Occipital lobe (tissue), 1 donor: ENCODE measurements at regions not wholly inside any gene's neighbourhood (a gene's known extent, or its start where the extent isn't known, plus 50 kb on each side); places are given as distances from the start of the nearest gene placed in this dataset.

Experiments
- DNase-seq: peaks from one replicate; lab custom pipeline; 2025; lab: John Stamatoyannopoulos, UW

DNA sequence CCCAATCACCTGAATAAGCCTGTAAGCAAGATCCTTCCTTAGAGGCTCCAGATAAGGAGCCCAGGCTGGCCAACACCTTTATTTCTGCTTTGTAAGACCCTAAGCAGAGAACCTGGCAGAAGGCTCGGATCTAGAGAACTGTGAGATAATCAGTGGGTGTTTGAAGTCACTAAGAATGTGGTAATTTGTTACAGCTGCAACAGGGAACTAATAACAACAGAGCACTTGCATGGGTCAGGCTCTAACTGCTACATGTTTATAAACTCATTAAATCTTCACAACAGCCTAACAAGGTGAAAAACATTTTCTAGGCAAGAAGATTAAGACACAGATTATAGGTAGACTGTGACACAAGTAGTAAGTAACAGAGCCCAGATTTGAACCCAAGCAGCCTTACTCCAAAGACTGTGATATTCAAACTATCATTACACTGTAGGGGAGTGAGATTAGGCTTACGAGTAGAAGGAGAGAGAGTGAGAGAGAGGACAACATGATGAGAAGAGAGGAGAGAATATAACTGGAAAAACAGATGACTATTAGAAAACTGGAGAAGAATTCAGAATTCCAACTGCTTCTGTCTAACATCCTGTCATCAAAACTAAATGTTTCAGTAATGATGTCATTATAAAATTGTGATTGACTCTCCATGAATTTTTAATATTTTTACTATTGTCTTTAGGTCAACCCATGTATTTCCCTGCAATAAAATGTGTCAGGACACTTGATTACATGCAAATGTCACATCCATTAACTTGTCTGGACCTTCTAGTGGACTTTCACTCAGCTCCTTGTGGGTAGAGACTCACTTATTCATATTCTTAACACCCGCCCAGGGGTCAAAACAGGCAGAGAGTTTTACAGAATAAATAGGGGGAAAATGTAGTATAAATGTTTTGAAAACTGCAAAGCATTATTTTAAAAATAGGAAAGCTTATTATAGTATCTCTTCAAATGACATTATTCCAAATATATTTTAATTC, 290.9 kb upstream of the RGMB start:
- no peak for DNase-seq

DNA sequence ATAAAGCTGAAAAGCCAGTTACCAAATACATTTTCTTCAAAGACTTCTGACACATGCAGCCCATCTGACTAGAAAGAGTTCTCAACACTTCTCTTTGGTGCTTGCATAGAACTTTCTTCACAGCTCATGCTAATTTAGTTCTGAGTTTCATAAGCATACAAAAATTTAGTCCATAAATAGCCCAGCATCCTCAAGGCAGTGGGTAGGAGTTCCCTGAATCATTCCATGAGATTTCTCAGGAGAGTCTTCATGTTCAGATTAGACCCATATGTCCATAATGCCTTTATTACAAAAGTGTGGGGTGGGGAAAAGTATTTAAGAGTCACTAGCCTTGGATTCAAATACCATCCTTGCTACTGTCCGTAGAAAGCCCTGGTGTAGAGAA, 290.2 kb upstream of the RGMB start:
- DNase-seq, result no peak

DNA sequence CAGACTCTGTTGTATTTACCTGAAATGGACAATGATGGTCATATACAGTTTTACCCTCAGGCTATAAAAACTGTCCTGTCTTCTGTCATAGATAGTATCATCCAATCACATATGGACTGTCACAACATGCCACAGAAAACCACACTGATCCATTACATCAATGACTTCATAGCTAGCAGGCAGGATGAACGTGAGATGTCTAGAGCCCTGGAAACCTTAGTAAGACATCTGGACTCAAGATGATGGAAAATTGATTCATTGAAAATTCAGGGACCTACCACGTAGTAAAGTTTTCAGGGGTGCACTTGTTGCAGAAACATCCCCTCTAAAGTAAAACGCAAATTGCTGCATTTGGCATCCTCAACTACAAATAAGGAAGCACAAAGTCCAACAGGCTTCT, 284.4 kb upstream of the RGMB start:
- no peak for DNase-seq

DNA sequence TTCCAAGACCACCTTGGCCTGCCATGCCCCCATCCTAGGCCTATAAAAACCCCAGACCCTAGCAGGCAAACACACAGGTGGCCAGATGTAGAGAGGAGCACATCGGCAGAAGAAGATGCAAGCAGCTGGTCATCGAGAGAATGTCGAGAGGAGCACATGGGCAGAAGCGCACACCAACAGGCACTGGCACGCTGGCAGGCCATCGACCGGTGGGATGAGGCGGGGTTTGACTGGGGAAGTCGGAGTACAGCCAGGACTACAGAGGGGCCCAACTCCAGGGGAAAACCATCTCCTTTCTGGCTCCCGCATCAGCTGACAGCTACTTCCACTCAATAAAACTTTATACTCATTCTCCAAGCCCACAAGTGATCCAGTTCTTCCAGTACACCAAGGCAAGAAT, 283.1 kb upstream of the RGMB start:
- DNase-seq, result no peak

DNA sequence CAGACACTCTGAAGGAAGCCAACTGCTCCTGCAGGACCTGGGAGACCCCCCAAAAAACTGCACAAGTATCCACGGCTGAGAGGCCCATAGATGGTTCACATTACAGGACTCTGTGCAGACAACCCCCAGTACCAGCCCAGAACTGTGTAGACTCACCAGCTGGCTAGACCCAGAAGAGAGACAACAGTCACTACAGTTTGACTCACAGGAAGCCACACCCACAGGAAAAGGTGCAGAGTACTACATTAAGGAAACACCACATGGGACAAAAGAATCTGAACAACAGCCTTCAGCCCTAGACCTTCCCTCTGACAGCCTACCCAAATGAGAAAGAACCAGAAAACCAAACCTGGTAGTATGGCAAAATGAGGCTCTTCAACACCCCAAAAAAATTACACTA, 281.2 kb upstream of the RGMB start:
- no peak for DNase-seq

DNA sequence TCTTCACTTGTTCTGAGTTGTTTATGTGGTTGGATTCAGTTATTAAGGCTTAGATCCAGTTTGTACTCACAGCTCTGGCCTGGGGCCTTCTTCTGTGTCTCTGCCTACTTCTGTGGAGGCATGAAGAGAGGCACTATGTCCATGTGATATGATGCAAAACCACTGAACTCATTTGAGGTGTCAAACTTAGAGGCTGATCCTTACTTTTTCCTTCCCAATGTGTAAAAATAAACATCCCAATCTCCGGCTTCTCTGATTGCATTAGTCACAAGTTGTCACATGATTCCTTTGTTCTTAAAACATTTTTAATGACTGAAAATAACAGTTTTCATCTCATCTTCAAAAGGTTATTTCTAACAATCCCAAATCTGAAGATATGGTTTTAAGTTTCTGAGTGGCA, 276.0 kb upstream of the RGMB start:
- DNase-seq, result no peak

DNA sequence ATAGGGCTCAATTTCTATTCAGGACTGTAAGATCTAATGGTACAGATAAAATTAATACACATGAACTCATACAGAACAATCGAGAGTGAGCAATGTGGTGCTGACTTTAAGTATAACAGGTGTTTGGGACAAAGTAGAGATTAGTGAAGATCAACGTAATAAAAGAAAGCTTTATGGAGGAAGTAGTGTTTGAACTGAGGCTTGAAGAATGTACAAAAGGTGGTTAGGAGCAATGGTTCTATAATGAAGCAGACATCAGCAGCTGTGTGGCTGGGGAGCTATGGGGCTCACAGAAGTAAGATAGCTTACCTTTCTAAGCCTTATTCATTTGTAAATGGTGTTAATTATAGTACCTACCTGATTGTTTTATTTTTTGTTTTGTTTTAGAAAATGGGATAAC, 275.4 kb upstream of the RGMB start:
- no peak for DNase-seq

DNA sequence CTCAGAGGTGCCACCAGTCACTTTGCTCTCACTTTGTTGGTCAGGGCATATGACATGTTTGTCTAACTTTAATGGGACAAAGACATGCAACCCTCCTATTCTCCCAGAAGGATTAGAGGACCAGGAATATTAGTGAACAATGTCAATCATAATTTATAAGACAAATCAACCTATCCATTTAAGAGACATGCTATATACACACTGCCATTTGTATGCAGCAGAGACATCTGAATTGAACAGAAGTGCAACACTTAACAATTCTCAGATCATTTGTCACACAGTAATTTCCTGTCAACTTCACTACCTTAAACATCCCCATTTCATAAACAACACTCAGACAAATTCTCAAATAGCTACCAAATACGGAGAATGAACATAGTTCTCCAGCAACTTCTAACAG, 273.6 kb upstream of the RGMB start:
- DNase-seq, result no peak

DNA sequence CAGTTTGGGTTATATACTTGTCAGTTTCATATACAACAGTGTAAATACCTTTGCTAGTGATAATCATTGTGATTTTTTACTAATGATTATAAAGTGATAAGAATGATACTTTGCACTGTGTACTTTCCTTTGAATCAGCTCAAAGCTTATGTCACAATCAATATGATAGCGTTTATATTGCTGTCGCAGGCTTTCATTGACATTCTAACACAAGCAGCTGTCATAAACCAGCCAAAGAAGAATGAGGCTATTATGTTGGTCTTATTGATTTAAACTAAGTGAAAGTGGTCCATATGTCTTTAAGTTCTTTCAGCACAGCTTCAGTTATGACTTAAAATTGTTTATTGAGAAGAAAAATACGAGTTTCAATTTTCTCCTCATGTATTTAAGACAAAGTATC, 272.7 kb upstream of the RGMB start:
- no peak for DNase-seq

DNA sequence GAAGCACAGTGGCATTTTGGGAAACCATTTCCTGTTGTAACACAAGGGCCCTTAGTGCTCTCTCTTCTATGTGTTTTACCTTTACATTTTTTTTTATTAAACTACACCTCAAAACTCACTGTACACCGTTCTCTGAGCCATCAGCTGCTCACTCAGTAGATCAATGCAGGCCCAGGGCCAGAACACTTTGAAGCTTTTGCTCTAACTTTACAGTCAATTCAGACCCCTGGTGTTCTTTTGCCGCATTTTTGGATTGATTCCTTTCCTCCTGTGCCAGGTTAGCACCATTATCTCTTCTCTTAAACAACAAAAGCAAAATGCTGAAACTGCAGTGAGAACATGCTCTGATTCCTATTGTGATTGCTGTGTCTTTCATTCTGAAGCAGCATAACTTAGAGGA, 269.8 kb upstream of the RGMB start:
- no peak for DNase-seq

DNA sequence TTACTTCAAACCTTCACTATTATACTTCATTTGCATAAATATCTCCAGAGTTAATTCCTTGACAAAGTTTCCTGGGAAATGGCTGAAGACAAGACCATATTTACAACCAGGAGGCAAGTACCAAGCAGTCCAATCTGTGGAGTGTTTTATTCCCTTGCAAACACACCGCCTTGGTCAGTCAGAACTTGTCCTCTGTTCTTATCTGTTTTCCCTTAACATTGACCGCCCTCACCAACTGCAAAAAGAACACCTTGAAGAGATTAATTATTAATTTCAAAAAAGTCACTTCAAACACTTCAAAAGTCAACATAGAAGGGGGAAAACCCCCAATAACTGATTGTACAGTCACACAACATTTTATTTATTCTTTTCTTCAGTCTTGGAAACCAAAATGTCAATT, 269.0 kb upstream of the RGMB start:
- no peak for DNase-seq

DNA sequence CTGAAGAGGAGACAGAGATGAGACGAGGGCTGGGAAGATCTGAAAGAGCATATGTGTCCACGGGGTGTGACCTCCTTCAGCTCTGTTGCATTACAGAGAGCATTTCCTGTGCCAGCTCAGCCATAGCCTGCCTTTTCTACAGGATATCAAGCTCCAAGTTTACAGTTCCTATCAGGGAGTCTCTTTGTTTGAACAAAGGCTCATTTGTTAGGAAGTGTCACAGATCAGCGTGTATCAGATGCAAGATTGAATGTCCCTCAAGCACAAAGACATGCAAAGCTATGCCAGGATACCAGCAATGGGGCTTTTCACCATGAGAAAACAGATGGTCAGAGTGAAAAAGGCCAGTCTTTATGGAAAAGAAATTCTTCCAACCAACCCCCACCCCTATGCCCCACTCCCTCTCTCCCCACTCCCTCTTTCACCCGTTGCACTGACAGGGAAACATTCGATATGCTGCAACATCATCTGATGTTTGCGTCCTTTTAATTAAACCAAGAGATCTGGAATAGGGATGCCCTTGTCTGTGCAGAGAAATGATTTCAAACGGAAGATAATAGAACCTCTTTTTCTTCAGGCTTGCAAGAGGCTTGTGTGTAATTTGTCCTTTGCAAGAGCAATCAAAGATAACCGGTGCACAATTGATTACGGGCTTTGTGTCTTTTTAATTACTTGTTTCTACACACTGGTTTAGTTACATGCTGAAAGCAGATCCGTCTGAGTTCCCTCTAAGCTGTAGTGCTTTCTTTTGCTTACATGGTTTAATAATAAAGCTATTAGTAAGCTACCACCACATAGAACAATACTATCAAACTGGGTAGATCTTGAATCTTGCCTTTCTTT, 263.1 kb upstream of the RGMB start:
- DNase-seq, result no peak

DNA sequence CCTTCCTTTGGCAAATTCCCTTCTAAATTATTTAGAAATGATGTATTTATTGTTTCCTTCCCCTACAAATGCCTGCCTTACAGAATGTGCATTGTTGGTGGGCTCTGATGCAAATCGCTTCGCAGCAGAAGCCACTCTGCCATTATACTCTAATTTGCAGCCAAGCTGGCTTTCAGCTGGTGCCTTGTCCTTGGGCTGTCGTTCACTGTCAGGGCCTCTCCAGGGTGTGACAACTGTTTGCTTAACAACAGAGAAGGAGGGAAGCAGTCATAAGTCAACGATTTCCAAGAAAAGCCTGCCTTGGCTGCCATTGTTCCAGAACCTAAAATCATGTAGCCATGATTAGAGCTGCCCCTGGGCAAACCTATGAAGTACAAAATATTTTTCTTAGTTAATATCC, 260.1 kb upstream of the RGMB start:
- no peak for DNase-seq

DNA sequence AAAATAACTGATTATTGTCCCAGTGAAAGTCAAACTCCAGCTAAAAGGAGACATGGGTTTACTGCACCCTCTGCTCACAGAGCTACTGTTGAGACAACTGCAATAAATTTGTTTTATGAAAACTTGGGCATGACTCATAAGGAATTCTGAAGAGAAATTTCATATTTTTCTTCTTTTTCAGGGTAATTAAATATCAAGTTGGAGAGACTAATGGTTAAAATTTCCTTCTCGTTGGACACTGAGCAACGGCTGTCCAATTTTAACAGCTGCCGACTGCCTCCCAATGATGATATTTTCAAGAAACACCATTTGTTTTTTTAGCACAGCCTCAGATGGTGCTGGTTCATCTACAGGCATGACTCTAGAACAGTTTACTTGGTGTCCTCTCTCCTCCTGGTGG, 259.2 kb upstream of the RGMB start:
- no peak for DNase-seq

DNA sequence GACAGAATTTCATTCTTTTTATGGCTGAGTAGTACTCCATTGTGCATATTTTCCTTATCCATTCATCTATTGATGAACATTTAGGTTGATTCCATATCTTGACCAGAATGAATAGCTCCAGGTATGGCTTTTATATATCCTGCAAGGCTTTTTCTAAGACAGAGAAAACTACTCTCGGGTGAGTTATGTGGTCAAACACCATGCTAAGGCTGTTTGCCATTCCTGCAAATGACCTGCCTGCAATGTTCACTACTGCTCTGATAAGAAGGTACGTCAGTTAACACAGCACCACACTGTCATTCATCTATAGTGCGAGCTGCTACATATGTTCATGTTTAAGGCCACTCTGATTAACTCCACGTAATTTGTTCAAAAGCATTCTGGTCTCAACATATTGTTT, 256.8 kb upstream of the RGMB start:
- no peak for DNase-seq

DNA sequence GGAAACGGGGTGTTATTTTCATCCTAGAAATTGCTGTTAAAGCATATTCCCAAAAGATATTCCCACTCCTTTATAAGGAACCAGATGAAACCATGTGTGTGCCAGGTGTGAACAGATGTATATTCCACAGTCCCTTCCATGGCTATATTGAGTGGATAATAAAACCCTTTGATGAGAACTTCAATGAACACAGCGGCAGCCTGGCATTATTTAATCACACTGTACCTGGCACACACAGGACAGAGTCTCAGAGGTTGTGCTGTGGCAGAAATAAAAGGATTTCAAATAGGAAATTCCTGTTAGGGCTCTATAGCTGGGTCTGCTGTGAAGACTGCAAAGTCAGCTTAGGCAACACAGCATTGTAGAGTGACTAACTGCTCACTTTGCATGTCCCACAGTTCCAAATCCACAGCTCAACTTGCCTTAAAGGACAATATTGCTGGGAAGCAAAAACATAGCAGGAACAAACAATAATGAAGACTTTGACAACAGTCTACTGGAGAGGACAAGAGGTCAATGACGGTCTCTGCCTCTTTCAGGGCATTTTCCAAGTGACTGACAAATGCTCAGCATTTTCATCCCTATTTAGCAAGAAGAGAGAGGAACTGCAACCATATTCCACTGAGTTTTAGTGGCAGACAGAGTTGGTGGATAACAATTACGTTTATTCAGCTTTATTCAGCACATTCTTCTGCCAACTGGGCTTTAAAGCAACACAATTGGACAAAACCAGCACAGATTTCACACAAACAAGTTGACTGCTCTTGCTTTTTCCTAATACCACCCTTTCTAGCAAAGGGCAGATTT, 255.7 kb upstream of the RGMB start:
- no peak for DNase-seq

DNA sequence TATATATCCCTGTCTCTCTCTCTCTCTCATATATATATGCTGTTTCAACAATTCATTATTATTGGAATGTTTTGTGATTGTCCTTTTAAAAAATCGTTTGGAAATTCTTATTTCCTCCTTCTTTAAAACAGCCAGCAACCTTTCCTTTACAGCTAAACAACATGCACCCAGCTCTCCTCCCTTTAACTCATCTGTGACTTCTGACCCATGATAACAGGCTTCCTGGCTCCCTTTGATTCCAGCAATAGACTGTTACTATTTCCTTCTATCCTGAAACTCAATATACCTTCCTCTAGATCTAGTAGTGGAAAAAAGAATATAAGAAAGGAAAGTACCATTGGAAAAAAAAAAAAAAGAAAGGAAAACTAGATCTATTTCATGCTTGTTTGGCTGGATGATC, 254.7 kb upstream of the RGMB start:
- DNase-seq, result no peak

DNA sequence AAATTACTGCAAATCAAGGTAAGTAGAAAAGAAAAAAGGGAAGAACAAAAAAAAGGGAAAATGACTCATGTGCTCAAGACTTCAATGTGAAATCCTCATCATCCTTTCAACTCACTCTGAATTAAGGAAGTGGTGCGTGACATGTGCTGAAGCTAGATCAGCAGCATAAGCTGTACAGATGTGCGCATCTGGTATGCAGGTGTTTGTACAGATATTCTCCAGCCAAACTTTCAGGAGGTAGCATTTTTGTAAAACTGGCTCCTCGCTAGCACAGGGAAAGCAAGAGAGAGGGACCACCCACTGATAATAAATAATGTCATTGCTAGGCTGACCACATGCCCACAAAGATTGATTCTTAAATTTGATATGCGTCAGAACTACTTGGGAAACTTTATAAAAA, 253.9 kb upstream of the RGMB start:
- DNase-seq, result no peak

DNA sequence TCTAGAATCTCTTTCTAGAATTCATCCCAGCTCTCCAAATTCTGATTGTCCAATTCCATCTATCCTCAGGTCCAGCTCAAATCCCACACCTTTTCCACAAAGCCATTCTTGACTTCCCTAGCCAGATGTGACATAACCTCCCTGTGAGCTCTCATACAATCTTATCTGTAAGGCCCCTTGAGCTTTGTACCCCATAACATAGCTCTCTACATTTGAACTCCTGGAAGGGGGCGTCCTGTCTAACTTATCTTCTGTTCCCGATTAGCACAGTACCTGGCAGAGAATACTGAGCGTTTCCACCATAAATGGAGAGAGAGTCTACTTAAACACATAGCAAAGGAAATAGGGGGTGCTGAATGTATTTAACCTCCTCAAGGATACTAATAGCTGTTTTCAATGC, 251.6 kb upstream of the RGMB start:
- DNase-seq, result no peak

DNA sequence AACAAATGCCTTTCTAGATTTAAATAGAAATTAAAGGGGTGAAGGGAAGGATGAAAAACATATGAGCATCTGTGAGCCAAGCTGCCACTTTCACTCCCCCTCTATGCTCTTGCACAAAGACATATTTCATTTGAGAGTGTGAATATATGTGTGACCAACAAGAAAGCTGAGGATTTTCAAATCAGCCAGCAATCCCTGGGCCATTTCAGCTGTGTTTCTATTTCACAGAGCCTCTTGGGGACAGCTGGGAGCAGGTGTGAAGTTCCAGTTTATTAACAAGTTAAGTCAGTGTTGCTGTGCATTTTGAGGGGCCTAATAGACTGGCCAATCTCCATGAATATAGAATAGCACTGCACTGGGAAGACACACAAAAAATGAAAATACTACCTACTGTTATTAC, 248.7 kb upstream of the RGMB start:
- no peak for DNase-seq

DNA sequence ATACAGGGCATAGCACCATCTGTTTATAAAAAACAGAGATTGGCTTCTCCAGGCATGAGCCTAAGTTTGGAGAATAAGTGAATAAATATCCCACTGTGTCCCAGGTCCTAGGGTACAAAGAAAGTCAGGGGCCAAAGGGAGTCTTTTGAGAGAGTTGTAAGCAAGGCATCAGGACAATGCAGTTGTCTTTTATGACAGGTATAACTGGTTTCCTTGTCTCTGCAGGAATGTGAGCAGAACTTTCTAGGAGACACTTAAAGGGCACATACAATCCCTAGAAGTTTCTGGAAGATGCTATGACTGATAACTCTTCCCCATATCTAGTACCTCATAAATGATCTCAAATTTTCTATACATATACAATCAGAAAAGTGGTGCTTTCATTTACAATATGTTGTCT, 245.6 kb upstream of the RGMB start:
- DNase-seq, result no peak

DNA sequence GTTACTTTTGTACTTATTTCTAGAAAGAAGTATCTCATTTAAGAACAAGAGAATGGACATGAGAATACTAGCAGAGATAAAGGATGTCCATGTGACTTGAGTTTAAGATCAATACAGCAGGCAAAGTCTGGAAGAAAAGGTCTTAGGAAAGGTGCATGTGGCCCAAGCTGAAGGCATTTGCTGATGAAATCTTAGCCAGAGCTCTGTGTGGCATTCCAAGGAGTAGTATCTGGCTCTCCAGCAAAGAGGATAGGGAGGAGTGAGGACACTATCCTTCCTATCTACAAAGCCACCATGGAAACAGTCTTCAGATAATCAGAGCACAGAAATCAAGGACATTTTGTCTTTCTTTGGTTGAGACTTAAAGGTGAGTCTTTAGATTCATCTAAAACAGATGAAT, 244.1 kb upstream of the RGMB start:
- DNase-seq, result no peak
